ENCODE measurements at regions not wholly inside any gene's neighbourhood (a gene's known extent, or its start where the extent isn't known, plus 50 kb on each side); places are given as distances from the start of the nearest gene placed in this dataset.

- no peak for DNase-seq
Measured at GRCh38 chr10:28054228-28054860, 55.5 kb upstream of the ODAD2 start.

GRCh38 chr10:28049286-28049685 is 50.4 kb upstream of the ODAD2 start:
- Histone ChIP-seq H3K36me3 (ENCODE audit: control insufficient read depth in 1 of 2, insufficient read depth in 2 of 2, low read length in 1 of 2) (peaks cover 0 to 2% of the 10 kb centered on the region in 2 donors), H3K4me1 (ENCODE audit: control insufficient read depth in 1 of 2, insufficient read depth in 2 of 2, low read length in 2 of 2) (peaks cover 0 to 2% of the 10 kb centered on the region in 2 donors), H3K27ac (ENCODE audit: low read depth in 1 of 2, low read length in 2 of 2) (no peak overlapping the region), H3K4me3 (ENCODE audit: low read length in 2 of 2) (no peak overlapping the region), H3K27me3 (ENCODE audit: control insufficient read depth in 1 of 2, insufficient read depth in 2 of 2, low read length in 1 of 2) (no peaks in the 10 kb centered on the region), H3K9me3 (ENCODE audit: control insufficient read depth, low read length) (no peaks in the 10 kb centered on the region)
- 98% methylated on average over 2 of the region's 2 CpGs for WGBS, 2 donors
- intact Hi-C loops (cut with DNase I) = no loop called here
- DNase-seq = no peak
- no peak for ATAC-seq (ENCODE audit: low FRiP score)

More at GRCh38 chr10:28054228-28054860, 55.5 kb upstream of the ODAD2 start:
- peak overlapping the region in 1 of 2 donors; percentile 50 for H3K27ac ChIP-seq (ENCODE audit: low read depth in 1 of 2, low read length in 2 of 2)
- peaks cover 0 to 2% of the 10 kb centered on the region in 2 donors for H3K4me1 ChIP-seq (ENCODE audit: control insufficient read depth in 1 of 2, insufficient read depth in 2 of 2, low read length in 2 of 2)
- peak; percentile 64 for ATAC-seq (ENCODE audit: low FRiP score)
- no peaks in the 10 kb centered on the region for H3K27me3 ChIP-seq (ENCODE audit: control insufficient read depth in 1 of 2, insufficient read depth in 2 of 2, low read length in 1 of 2)
- peaks cover 4 to 5% of the 10 kb centered on the region in 2 donors for H3K36me3 ChIP-seq (ENCODE audit: control insufficient read depth in 1 of 2, insufficient read depth in 2 of 2, low read length in 1 of 2)
- intact Hi-C loops (cut with DNase I) = loop anchor here in 1 of 2 donors (10.0 kb wide), 3 partner anchors 80 to 310 kb away; partner anchors contain the start of gene MKX
- no peaks in the 10 kb centered on the region for H3K9me3 ChIP-seq (ENCODE audit: control insufficient read depth, low read length)
- WGBS, 2 donors = 88 to 90% methylated on average over 5 of the region's 5 CpGs
- H3K4me3 ChIP-seq (ENCODE audit: low read length in 2 of 2) = no peak overlapping the region

All from aorta (tissue), 5 donors.